HG03064 (cell line): ENCODE measurements at regions not wholly inside any gene's neighbourhood (a gene's known extent, or its start where the extent isn't known, plus 50 kb on each side); places are given as distances from the start of the nearest gene placed in this dataset.

Source experiments
- ATAC-seq: cut with Tn5 transposase; IDR thresholded peaks from one replicate; pipeline ENCODE4 v1.9.1; 2021; ENCODE audit warnings: low read depth; ENCODE audit not compliant: unreplicated experiment

DNA sequence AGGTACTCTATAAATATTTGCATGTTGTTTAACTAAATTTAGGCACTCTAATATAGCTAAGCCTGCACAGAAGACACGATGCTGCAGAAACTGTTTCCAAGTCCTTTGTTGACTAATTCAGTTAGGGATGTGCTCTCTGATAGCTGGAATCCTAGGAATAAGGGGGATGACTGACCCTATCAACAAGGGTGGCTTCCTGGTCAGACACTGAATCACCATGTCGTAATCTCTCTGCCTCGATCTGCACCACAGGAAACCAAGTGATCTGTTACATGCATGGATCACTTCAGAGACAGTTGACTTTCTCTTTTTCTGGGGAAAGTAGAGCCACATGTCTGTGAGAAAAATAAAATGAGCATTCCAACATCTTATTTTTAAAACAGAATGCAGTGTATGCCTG, 169.1 kb downstream of the GUCY2F start:
- ATAC-seq, result no peak

DNA sequence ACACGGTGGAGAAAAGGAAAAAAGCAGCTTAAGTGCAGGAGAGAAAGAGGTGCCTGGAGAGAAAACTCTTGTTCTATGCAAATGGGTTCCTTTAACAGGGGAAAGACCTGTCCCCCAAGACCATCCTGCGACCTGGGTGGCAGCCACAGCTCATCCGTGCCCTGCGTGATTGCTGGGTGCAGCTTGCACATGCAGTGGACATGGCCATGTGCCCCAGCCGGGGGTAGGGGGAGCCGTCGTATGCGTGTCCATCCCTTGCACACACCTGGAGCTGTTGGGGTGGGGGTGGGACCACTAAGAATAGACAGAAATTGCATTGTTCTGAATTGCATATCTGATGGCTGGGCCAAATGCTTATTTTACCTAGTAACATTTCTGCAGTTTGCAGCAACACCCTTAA, 171.9 kb downstream of the GUCY2F start:
- ATAC-seq, result no peak

DNA sequence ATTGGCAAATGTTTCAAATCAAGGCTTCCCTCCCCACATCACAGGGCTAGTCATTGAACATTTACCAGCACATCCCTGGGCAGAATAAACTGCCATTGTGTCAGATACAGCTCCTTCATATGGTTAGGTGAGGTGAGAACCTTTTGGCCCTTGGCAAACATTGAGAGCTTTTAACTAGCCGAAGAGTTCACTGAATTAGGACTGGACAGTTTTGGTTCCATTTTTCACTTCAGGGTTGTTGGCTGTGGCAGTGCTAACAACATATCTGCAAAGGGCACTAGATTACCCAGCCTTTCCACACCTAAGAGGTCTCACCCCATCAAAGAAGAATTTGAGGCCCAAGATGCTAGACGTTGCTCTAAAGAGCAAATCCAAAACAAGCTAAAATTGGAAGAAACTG, 180.7 kb downstream of the GUCY2F start:
- no peak for ATAC-seq

DNA sequence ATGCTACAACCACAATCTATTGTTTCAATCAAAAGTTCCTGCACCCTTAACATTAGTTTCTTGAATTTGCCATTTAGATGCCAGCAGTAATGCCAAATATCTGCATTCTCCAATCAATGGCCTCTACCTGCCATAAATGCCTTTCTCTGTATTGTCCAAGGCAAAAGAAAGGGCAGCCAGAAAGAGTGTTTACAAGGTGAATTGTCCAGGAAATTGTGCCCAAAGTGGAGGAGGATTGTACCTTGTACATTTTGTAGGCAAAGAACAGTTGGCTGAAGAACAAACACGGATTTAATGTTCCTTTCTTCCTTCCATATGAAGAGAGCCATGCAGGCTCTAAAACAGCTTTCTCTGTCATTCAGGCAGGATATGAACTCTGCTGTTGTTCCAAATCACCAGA, 181.5 kb downstream of the GUCY2F start:
- no peak for ATAC-seq

DNA sequence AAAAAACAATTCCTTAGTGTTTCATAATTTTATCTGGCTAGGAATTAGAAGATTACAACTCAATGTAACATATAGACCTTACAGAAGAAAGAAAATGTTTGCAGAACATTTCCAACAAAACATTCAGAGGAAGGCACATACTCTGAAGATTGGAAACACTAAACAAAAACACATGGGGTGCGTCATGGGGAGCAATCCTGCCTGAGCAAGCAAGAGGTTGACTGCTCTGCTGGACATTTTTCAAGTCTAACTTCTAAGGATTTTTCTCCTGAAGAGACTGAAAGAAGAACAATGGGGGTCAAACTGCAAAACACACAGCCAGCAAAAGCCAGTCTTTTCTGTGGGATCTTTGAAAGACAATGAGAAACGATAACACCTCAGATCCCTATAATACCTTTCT, 182.8 kb downstream of the GUCY2F start:
- ATAC-seq, result no peak

DNA sequence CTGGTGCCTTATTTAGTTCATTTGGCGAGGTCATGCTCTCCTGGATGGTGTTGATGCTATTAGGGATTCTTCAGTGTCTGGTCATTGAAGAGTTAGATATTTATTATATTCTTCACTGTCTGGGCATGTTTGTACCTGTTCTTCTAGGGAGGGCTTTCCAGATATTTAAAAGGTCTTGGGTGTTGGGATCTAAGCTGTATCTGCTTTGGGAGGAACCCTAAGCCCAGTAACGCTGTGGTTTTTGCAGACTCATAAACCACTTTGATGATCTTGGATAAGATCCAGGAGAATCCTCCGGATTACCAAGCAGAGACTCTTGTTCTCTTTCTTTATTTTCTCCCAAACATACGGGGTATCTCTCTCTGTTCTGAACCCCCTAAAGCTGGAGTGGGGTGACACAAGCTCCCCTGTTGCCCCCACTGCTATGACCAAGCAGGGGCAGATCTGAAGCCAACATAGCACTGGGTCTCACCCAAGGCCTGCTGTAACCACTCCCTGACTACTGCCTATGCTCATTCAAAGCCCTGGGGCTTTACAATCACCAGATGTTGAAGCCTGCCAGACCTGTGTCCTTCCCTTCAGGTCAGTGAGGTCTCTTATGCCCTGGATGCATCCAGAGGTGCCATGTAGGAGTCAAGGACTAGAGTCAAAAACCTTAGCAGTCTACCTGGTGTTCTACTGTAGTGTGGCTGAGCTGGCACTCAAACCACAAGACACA, 187.6 kb downstream of the GUCY2F start:
- ATAC-seq, result no peak

DNA sequence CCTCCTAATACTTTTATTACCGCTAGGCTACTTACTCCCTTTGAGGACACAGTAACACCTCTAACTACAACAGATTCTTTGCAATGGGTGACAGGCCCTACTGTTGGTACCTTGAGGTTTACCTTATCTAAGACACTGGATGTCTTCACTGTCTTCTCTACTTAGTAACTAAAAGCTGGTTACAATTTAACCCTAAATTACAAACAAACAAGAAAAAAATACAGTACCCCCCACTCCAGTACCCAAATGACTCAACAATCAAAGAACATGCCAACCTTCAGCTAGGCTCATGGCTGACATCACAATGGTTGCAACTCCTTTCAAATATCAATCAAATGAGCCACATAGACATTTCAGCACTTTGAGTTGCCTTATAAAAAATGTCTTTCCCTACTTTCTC, 198.0 kb downstream of the GUCY2F start:
- no peak for ATAC-seq

DNA sequence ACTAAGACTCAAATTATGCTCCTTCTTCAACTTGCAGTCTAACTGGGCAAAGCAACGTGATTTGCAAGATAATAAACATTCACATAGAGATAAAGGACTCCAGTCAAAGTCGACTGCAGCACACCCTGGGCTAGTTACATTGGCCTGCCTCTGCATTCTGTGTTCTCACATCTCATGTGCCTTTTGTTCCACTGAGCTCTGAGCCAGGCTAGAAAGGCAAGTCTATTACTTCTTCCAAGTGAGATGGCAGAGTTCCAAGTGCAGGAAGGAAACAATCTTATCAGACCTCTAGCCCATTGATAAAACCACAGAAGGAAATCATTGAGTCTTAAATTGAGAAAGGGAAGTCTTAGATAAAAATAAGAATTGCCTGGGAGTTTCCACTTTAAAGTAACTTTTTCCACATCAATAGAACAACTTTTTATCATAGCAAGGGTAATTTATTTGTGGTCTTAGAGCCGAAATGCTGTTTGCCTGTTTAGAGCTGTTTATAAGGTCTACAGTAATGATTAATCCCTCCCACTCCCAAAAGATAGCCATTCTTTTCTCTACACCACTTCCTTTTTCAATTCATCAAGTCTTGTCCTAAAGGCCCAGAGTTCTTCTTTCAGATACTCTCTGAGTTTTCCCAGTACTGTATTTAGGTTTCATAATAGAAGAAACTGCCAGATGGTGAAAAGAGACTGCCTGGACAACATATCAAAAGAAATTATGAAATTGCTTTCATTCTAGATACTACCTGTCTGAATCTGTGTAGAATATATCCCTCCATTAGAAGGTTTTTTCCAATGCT, 200.2 kb downstream of the GUCY2F start:
- peak; percentile 76 for ATAC-seq

DNA sequence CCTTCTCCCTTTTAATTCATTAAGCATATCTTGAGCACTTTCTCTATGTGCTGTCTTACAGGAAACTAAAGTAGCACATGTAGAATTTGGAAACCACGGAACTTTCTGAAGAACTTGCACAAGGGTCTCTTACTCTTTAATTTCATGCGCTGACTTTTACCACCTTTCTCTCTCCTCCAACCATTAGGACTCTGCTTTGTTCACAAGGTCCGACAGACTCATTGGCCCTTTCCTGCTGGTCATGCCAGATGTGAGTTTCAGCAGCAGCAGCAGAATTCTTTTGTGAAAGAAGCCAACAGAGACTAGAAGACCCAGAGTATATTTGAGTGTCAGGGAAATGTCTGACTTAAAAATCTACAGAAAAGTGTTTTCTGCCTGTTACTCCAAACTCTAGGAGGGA, 207.1 kb downstream of the GUCY2F start:
- ATAC-seq, result no peak

DNA sequence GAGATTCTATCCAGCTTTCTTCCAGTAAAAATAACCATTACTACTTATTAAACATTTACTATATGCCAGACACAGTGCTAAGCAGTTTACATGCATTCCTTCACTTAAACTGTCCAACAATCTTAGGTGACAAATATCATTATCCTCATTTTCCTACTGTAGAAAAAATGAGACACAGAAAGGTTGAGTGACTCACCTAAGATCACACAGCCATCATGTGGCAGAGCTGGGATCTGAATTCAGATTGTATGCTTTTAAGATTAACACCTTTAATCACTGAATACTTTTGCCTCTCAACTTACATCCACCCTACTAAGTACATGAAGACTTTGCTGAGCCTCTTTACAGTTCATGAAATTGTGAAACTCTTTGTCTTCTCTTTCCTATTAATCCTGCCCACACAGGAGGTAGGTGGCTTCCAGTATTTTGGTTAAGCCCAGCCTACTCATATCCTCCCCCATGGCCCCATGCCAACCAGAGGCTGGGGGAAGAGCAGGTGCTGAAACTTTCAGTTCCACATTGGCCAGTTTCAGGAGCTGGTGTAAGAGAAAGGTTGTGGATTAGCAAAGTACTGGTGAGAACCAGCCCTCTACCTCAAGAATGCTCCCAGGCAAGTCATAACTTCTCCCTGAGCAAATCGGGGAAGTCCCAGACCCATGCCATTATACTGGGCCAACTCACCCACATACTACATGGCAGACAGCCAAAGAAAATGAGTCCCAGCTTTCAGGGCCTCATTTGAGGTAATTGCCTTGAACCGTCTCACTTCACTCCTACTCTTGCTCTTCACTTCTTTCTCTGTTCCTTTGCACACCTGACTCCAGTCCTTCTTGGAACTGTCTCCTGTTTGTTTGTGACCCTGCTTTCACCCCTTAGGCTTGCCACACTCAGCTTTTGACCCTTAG, 211.1 kb downstream of the GUCY2F start:
- ATAC-seq, result peak; percentile 98

DNA sequence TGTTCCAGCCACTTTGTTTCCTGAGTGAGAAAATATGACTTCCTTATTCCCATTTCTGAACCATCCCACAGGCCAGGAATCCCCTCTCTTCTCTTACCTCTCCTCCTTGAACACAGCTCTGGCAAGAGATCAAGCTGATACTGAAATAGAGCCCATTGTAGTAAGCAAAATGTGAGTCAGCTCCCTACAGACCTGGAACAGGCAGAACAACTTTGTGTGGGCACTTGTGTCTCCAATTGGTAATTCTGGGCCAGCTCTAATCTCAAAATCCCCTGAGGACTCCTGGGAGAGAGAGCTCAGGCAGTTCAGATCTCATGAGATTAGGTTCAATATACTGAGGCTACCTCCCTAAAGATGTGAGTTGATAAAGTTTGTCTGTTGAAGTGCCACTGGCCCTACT, 213.5 kb downstream of the GUCY2F start:
- no peak for ATAC-seq

DNA sequence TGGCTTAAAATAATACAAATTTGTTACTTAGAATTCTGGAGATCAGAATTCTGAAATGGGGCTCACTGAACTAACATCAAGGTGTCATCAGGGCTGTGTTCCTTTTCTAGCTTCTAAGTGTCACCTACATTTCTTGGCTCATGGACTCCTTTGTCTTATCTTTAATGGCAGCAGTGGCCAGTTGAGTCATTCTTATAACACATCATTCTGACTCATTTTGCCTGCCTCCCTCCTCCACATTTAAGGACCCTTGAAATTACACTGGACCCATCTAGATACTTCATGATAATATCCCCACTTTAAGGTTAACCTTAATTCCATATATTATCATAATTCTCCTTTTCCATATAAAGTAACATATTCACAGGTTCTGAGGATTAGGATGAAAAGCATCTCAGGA, 215.9 kb downstream of the GUCY2F start:
- ATAC-seq, result no peak

DNA sequence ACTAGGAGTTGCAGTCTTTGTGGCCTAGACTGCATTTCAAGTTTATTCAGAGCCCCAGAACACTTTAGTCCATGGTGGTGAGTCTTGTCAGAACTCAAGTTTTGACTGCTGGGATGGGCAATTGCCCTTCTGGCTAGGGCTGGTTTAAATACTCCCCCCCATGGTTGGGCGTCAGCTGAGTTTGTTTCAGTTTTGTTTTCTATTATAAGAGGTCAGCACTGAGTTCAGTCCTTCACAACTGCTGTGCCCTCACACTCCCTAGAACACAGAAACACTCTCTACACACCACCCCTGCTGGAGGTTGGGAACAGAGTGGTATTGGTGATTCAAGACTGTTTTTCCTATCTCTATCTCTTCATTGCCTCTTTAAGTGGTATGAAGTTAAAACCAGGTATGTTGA, 217.0 kb downstream of the GUCY2F start:
- ATAC-seq, result no peak

DNA sequence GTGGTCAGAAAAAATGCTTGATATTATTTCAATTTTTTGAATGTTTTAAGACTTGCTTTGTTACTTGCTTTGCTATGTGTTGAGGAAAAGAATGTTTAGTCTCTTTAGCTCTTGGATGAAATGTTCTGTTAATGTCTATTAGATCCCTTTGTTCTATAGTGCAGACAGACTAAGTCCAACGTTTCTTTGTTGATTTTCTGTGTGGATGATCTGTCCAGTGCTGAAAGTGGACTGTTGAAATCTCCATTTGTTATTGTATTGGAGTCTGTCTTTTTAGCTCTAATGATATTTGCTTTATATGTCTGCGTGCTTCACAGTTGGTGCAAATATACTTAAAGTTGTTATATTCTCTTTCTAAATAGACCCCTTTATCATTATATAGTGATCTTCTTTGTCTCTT, 220.6 kb downstream of the GUCY2F start:
- ATAC-seq, result no peak

DNA sequence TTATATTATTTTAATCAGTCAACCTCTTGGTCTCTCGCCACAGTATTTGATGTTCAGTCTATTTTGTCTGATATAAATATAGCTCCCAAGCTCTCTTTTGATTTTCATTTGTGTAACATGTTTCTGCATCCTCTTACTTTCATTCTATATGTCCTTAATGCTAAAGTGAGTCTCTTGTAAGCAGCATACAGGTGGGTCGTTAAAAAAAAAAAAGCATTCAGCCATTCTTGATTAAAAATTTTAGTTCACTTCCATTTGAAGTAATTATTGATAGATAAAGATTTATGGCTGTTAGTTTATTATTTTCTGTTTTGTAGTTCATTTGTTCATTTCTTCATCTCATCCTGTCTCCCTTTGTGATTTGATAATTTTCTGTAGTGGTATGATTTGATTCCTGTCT, 229.1 kb downstream of the GUCY2F start:
- no peak for ATAC-seq

DNA sequence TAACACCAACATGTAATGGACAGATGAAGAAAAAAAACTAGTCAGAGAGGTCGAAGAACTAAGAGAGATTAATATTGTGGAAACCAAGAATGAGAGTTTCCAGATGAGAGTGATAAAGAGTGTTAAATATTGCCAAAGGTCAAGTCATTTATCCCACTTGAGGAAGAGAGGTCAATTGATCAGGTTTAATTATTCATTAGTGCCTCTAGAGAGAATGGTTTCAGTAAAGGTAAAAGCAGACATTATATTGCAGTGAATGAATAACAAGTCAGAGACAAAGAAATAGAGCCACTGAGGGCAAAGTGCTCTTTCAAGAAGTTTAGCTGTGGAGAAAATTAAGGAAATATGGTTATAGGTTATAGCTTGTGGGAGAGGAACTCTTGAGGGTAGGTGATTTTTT, 263.1 kb downstream of the GUCY2F start:
- no peak for ATAC-seq

DNA sequence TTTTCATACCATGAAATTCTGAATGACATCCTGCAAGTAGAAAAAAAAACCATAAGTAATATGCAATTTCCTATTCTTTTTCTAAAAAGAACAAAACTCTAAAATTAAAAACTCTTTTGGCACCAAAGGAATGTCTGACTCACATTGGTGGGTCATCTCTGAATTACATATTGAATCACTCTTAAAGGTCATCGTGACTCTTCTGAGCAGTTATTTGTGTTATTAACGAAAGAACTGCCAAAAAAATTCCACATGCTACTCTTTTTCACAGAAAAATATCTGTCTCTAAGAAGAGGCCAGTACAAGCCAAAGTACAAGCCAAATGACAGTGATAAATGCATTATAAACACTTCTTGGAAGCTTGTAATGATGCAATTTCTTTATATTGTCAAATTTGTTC, 282.2 kb downstream of the GUCY2F start:
- no peak for ATAC-seq

DNA sequence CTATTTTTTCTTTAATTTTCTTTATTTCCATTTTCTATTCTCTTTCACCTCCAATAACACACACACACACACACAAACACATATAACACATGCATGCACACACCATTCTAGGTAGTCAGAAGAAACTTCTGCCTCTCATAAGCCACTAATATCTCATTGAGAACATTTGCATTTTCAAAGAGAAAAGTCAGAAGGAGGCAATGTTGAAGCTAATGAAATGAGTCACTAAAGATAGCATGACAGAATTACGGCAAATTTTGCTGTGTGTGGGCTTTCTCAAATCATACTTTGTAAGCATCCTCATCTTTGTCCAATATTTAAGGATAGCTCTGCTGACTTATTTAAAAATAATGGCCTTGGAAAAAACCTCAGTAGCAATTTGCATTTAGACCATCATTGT, 291.3 kb downstream of the GUCY2F start:
- no peak for ATAC-seq

DNA sequence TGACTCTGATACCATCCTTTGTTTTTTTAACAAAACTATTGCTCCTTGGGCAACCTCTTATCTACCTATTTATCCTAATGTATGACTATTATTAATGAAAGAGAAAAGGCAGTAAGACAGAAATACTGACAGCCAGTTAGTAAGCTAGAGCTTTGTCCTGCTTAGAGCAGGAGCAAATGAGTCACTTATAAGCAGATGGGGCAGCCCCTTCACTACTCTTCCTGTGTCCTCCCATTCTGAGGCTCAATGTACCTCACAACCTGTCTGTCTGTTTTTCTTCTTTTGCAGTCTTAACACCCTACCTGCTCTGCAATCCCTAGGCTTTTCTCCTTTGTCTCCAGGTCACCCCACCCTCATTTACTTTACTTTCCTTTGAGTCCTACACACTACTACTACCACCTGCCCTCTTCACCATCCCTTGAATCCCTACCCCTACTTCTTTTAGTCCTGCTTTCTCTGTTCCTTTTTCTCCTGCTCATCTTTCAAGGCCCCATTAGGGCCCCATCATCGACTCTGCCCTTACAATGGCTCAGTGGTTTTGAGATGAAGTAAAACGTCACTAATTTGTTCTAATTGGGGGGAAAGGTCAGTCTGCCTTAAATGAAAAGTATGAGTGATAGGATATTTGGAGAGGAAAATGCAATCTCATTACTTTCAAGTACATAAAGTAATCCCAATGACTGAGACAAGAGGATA, 294.3 kb downstream of the GUCY2F start:
- peak; percentile 81 for ATAC-seq

DNA sequence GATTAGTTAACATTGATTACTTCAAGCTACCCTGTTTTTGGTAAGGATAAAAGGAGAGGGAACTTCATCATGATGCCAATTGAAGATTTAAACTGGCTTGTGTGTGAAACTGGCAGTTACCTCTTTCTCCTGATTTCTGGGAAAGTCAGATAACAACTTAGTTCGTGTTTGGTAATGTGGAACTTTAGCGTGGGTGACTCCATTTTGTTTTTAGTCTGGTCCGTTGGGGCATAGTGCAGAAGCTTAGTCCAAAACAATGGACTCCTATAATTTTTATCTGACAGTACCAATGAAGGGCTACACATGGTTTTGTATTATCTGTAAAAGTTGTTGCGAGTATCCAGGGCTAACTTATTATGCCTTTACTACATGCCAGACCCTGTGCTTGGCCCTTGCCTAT, 294.9 kb downstream of the GUCY2F start:
- no peak for ATAC-seq
